ENCODE measurements at regions not wholly inside any gene's neighbourhood (a gene's known extent, or its start where the extent isn't known, plus 50 kb on each side); places are given as distances from the start of the nearest gene placed in this dataset.

DNA sequence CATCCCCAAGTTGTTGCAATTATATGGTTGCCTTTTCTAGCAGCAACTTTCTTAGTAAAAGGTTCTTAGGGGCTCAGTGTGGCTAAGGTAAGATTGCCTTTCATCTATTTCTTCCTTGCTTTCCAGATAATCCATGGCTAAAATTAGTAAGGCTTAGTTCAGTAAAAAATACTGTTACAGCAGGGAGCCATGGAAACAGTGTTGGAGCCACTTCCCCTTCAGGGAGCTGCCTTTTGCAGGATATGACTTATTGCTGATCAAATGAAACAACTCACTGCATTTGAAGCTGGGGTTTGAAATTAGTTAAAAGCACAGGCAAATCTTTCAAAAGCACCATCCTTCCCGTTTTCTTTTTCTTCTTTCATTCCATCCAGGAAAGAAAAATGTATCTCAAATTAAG, 184.3 kb downstream of the C11orf87 start:
- Mint-ChIP-seq H3K36me3 (ENCODE audit: low read depth, unreplicated experiment) (no peaks in the 10 kb centered on the region), H3K27ac (ENCODE audit: unreplicated experiment) (no peak overlapping the region), H3K27me3 (ENCODE audit: low read depth, unreplicated experiment) (peaks cover 2% of the 10 kb centered on the region), H3K9me3 (ENCODE audit: unreplicated experiment) (no peaks in the 10 kb centered on the region), H3K4me1 (ENCODE audit: low read depth, unreplicated experiment) (no peaks in the 10 kb centered on the region), H3K4me3 (ENCODE audit: unreplicated experiment) (no peak overlapping the region)
- no peaks in the 10 kb centered on the region for H3K79me2 ChIP-seq (ENCODE audit: insufficient read depth, low read length)
- H3K36me3 ChIP-seq (ENCODE audit: insufficient read depth, low read length) = no peaks in the 10 kb centered on the region
- no peaks in the 10 kb centered on the region for H4K20me1 ChIP-seq (ENCODE audit: insufficient read depth, low read length)
- TF ChIP-seq CTCF (IDR thresholded peaks at IDR 0.05; ENCODE audit: insufficient read depth, low read depth, low read length) (no peak), EZH2 (IDR thresholded peaks at IDR 0.05; ENCODE audit: insufficient read depth, low read length) (no peak)
- H3K9ac ChIP-seq (ENCODE audit: low read length) = no peak overlapping the region
- H3K4me2 ChIP-seq (ENCODE audit: low read length) = no peak overlapping the region
- no peaks in the 10 kb centered on the region for H3K9me3 ChIP-seq (ENCODE audit: insufficient read depth, low read depth, low read length)
- no peaks in the 10 kb centered on the region for H3K27me3 ChIP-seq (ENCODE audit: insufficient read depth, low read length)
- no peak overlapping the region for H3K27ac ChIP-seq (ENCODE audit: low read depth, low read length)
- no peak overlapping the region for H2AFZ ChIP-seq (ENCODE audit: low read depth, low read length)
- no peak for DNase-seq (ENCODE audit: low read depth)
- no peaks in the 10 kb centered on the region for H3K4me1 ChIP-seq (ENCODE audit: insufficient read depth, low read length)
- FAIRE-seq = no peak
- no peak overlapping the region for H3K4me3 ChIP-seq (ENCODE audit: insufficient read depth, low read depth, low read length)

GRCh38 chr11:109609454-109610185, 187.6 kb downstream of the C11orf87 start:
- no peak overlapping the region for H3K27ac Mint-ChIP-seq (ENCODE audit: unreplicated experiment)
- no peak for DNase-seq (ENCODE audit: low read depth)
- no peaks in the 10 kb centered on the region for H3K9me3 Mint-ChIP-seq (ENCODE audit: unreplicated experiment)
- no peak overlapping the region for H3K4me3 ChIP-seq (ENCODE audit: insufficient read depth, low read depth, low read length)
- H4K20me1 ChIP-seq (ENCODE audit: insufficient read depth, low read length) = no peaks in the 10 kb centered on the region
- no peaks in the 10 kb centered on the region for H3K36me3 Mint-ChIP-seq (ENCODE audit: low read depth, unreplicated experiment)
- no peak overlapping the region for H3K27ac ChIP-seq (ENCODE audit: low read depth, low read length)
- no peak overlapping the region for H3K4me2 ChIP-seq (ENCODE audit: low read length)
- H3K4me1 Mint-ChIP-seq (ENCODE audit: low read depth, unreplicated experiment) = no peaks in the 10 kb centered on the region
- H3K9ac ChIP-seq (ENCODE audit: low read length) = no peak overlapping the region
- H3K9me3 ChIP-seq (ENCODE audit: insufficient read depth, low read depth, low read length) = no peaks in the 10 kb centered on the region
- TF ChIP-seq CTCF (IDR thresholded peaks at IDR 0.05; ENCODE audit: insufficient read depth, low read depth, low read length) = no peak
- no peak for TF ChIP-seq EZH2 (IDR thresholded peaks at IDR 0.05; ENCODE audit: insufficient read depth, low read length)
- no peaks in the 10 kb centered on the region for H3K79me2 ChIP-seq (ENCODE audit: insufficient read depth, low read length)
- peaks cover 2% of the 10 kb centered on the region for H3K27me3 ChIP-seq (ENCODE audit: insufficient read depth, low read length)
- peaks cover 2% of the 10 kb centered on the region for H3K27me3 Mint-ChIP-seq (ENCODE audit: low read depth, unreplicated experiment)
- no peak for FAIRE-seq
- no peak overlapping the region for H2AFZ ChIP-seq (ENCODE audit: low read depth, low read length)
- H3K4me1 ChIP-seq (ENCODE audit: insufficient read depth, low read length) = no peaks in the 10 kb centered on the region
- H3K4me3 Mint-ChIP-seq (ENCODE audit: unreplicated experiment) = no peak overlapping the region
- H3K36me3 ChIP-seq (ENCODE audit: insufficient read depth, low read length) = no peaks in the 10 kb centered on the region

GRCh38 chr11:109612496-109612895, 190.5 kb downstream of the C11orf87 start:
- H3K27me3 ChIP-seq (ENCODE audit: insufficient read depth, low read length) = peaks cover 2% of the 10 kb centered on the region
- no peaks in the 10 kb centered on the region for H3K36me3 Mint-ChIP-seq (ENCODE audit: low read depth, unreplicated experiment)
- H3K9me3 Mint-ChIP-seq (ENCODE audit: unreplicated experiment) = no peaks in the 10 kb centered on the region
- H3K36me3 ChIP-seq (ENCODE audit: insufficient read depth, low read length) = no peaks in the 10 kb centered on the region
- no peaks in the 10 kb centered on the region for H3K9me3 ChIP-seq (ENCODE audit: insufficient read depth, low read depth, low read length)
- no peaks in the 10 kb centered on the region for H3K79me2 ChIP-seq (ENCODE audit: insufficient read depth, low read length)
- DNase-seq (ENCODE audit: low read depth) (no peak), FAIRE-seq (no peak)
- H3K9ac ChIP-seq (ENCODE audit: low read length) = no peak overlapping the region
- no peaks in the 10 kb centered on the region for H4K20me1 ChIP-seq (ENCODE audit: insufficient read depth, low read length)
- H2AFZ ChIP-seq (ENCODE audit: low read depth, low read length) = no peak overlapping the region
- H3K4me1 ChIP-seq (ENCODE audit: insufficient read depth, low read length) = no peaks in the 10 kb centered on the region
- TF ChIP-seq EZH2 (IDR thresholded peaks at IDR 0.05; ENCODE audit: insufficient read depth, low read length) = no peak
- TF ChIP-seq CTCF (IDR thresholded peaks at IDR 0.05; ENCODE audit: insufficient read depth, low read depth, low read length) = no peak
- H3K4me3 ChIP-seq (ENCODE audit: insufficient read depth, low read depth, low read length) = no peak overlapping the region
- H3K27ac ChIP-seq (ENCODE audit: low read depth, low read length) = no peak overlapping the region
- no peak overlapping the region for H3K27ac Mint-ChIP-seq (ENCODE audit: unreplicated experiment)
- H3K27me3 Mint-ChIP-seq (ENCODE audit: low read depth, unreplicated experiment) = no peaks in the 10 kb centered on the region
- H3K4me1 Mint-ChIP-seq (ENCODE audit: low read depth, unreplicated experiment) = no peaks in the 10 kb centered on the region
- H3K4me3 Mint-ChIP-seq (ENCODE audit: unreplicated experiment) = no peak overlapping the region
- H3K4me2 ChIP-seq (ENCODE audit: low read length) = no peak overlapping the region
